ENCODE measurements at regions not wholly inside any gene's neighbourhood (a gene's known extent, or its start where the extent isn't known, plus 50 kb on each side); places are given as distances from the start of the nearest gene placed in this dataset.

DNA sequence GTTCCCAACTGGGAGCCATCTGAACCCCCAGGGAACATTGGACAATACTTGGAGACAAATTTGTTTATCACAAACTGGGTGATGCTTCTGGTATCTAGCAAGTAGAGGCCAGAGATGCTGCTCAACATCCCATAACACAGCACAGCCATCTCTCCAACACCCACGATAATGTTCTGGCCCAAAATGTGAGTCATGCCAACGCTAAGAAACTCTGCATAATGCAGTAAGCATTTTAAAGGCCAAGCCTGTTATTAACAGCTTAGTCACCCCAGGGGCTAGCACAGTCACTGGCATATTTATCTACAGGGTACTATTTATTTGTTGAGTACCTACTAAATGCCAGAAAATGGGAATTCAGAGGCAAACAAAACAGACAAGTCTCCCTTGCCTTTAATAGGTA lies 873.1 kb upstream of the TMEM132C start:
- Histone ChIP-seq H3K9ac (ENCODE audit: extremely low read depth, insufficient read length, low read length) (no peak overlapping the region), H3K9me3 (ENCODE audit: control insufficient read depth, low read depth, low read length) (no peaks in the 10 kb centered on the region), H2BK12ac (ENCODE audit: insufficient read length, low read depth, low read length) (no peak overlapping the region), H3K56ac (ENCODE audit: insufficient read length, low read depth, low read length) (no peak overlapping the region), H4K8ac (replicated peaks; ENCODE audit: insufficient read length, low read depth, low read length) (no peak overlapping the region), H3K23me2 (ENCODE audit: insufficient read length, low read depth, low read length, poor library complexity, severe bottlenecking) (no peaks in the 10 kb centered on the region), H3K23ac (ENCODE audit: insufficient read length, low read depth, low read length) (no peak overlapping the region), H2AFZ (ENCODE audit: low read length) (no peak overlapping the region), H2BK15ac (ENCODE audit: low read depth, low read length) (no peak overlapping the region), H2BK20ac (ENCODE audit: low read depth, low read length, poor library complexity, severe bottlenecking) (no peak overlapping the region), H3K14ac (ENCODE audit: insufficient read depth, low read length) (no peak overlapping the region), H4K5ac (ENCODE audit: insufficient read length, low read depth, low read length) (no peak overlapping the region), H2AK5ac (ENCODE audit: insufficient read length, low read length) (no peak overlapping the region), H3K79me2 (ENCODE audit: insufficient read depth, low read length) (no peaks in the 10 kb centered on the region), H2BK5ac (ENCODE audit: insufficient read length, low read length) (no peak overlapping the region), H3K27me3 (ENCODE audit: insufficient read depth, low read length) (no peaks in the 10 kb centered on the region), H3K79me1 (ENCODE audit: insufficient read depth, low read depth, low read length, poor library complexity, severe bottlenecking) (no peaks in the 10 kb centered on the region), H2BK120ac (ENCODE audit: low read depth, low read length, poor library complexity, severe bottlenecking) (no peak overlapping the region), H3K27ac (ENCODE audit: insufficient read length, low read depth, low read length) (no peak overlapping the region), H3K4me1 (ENCODE audit: insufficient read depth, low read length) (no peaks in the 10 kb centered on the region), H4K91ac (ENCODE audit: insufficient read length, low read depth, low read length) (no peak overlapping the region), H3T11ph (ENCODE audit: low read length) (no peak overlapping the region), H3K4ac (ENCODE audit: low read depth, low read length) (no peak overlapping the region), H4K20me1 (ENCODE audit: control insufficient read depth, insufficient read depth, insufficient read length) (no peaks in the 10 kb centered on the region), H3K4me2 (ENCODE audit: insufficient read depth, insufficient read length, low read length) (no peak overlapping the region), H3K18ac (ENCODE audit: insufficient read length, low read depth, low read length) (no peak overlapping the region)
- TF ChIP-seq, protein P1, sequence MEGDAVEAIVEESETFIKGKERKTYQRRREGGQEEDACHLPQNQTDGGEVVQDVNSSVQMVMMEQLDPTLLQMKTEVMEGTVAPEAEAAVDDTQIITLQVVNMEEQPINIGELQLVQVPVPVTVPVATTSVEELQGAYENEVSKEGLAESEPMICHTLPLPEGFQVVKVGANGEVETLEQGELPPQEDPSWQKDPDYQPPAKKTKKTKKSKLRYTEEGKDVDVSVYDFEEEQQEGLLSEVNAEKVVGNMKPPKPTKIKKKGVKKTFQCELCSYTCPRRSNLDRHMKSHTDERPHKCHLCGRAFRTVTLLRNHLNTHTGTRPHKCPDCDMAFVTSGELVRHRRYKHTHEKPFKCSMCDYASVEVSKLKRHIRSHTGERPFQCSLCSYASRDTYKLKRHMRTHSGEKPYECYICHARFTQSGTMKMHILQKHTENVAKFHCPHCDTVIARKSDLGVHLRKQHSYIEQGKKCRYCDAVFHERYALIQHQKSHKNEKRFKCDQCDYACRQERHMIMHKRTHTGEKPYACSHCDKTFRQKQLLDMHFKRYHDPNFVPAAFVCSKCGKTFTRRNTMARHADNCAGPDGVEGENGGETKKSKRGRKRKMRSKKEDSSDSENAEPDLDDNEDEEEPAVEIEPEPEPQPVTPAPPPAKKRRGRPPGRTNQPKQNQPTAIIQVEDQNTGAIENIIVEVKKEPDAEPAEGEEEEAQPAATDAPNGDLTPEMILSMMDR (conservative IDR thresholded peaks at IDR 0.05), result no peak
- Mint-ChIP-seq H3K36me3 (ENCODE audit: insufficient read depth in 1 of 3, low read depth in 3 of 3) (no peaks in the 10 kb centered on the region), H3K27ac (no peak overlapping the region), H3K9me3 (no peaks in the 10 kb centered on the region), H3K4me1 (peaks cover 4 to 6% of the 10 kb centered on the region in 2 experiments; a peak in 3 of 4 replicates), H3K27me3 (ENCODE audit: low read depth) (peaks cover 1% of the 10 kb centered on the region), H3K4me3 (no peak overlapping the region)
- no CpG with 5 or more reads among the region's 2 CpGs for WGBS (ENCODE audit: extremely low coverage, insufficient read length, low lambda C conversion rate)
- no peak for DNase-seq

All from H9 (cell line).